HepG2 (cell line): ENCODE measurements at regions not wholly inside any gene's neighbourhood (a gene's known extent, or its start where the extent isn't known, plus 50 kb on each side); places are given as distances from the start of the nearest gene placed in this dataset.

Experiments used
- ATAC-seq: fragments of 200-7000 bp; cut with Tn5 transposase; 3 replicates; pipeline ENCODE4 v1.9.1; 2020; ENCODE audit warnings: mild to moderate bottlenecking, moderate library complexity
- BruUV-seq: library from RNA; stranded (reverse); fragments of 400-500 nt; replicated peaks from 2 replicates; lab custom pipeline; 2021; lab: Mats Ljungman, UMichigan
- CTCF ChIA-PET: fragments of 300-600 bp; formaldehyde crosslinking; extraction: SDS; loops from one replicate; lab custom pipeline; 2021; ENCODE audit warnings: low total read pairs, inconsistent platforms, low intra/inter-chr PET ratio; lab: Yijun Ruan, JAX
- POLR2A ChIA-PET: fragments of 350-600 bp; sonication (Branson Sonifier 250); formaldehyde crosslinking; loops from one replicate; lab custom pipeline; 2020; ENCODE audit warnings: antibody characterized with exemption, inconsistent platforms; lab: Yijun Ruan, JAX
- DNase-seq: peaks from one replicate; pipeline ENCODE4 v3.0.0-alpha.2; 2015; ENCODE audit warnings: low spot score
- FAIRE-seq: peaks from 3 replicates; lab custom pipeline; 2011; peaks lifted over from hg19 to GRCh38; lab: Jason Lieb, UNC
- H2AFZ ChIP-seq: one replicate; pipeline ENCODE4 v1.6.1; 2011; ENCODE audit warnings: low read length, inconsistent platforms
- H3K27ac ChIP-seq: fragments of 300-600 bp; 3 replicates; pipeline ENCODE4 v1.8.0; 2011; ENCODE audit warnings: mixed run types, mild to moderate bottlenecking, mixed read lengths, low read length, inconsistent platforms; ENCODE audit not compliant: insufficient read depth; ENCODE audit errors: extremely low read length
- H3K27me3 ChIP-seq, 2 experiments: fragments of 200-600 bp in 1 of 2; 2 replicates in 1 of 2; 3 replicates in 1 of 2; pipeline versions ENCODE4 v1.6.0 to v1.8.0; 2011; ENCODE audit warnings: low read length in 2 of 2, mild to moderate bottlenecking in 2 of 2, moderate library complexity in 2 of 2, inconsistent platforms in 1 of 2; ENCODE audit not compliant: insufficient read depth in 2 of 2, control insufficient read depth in 1 of 2
- H3K36me3 ChIP-seq, 2 experiments: fragments of 200-600 bp in 1 of 2; replicated peaks in 1 of 2; 2 replicates in 1 of 2; 3 replicates in 1 of 2; pipeline versions ENCODE4 v1.5.1 to v1.8.0; 2011; ENCODE audit warnings: low read length in 2 of 2, inconsistent platforms in 1 of 2; ENCODE audit not compliant: insufficient read depth in 2 of 2, control insufficient read depth in 1 of 2
- H3K4me1 ChIP-seq: 2 replicates; pipeline ENCODE4 v1.5.1; 2012; ENCODE audit warnings: low read length, inconsistent platforms; ENCODE audit not compliant: insufficient read depth
- H3K4me2 ChIP-seq: 2 replicates; pipeline ENCODE4 v1.6.0; 2011; ENCODE audit warnings: low read depth, low read length, inconsistent platforms
- H3K4me3 ChIP-seq, 3 experiments: fragments of 200-600 bp in 1 of 3; sonication (generic), shearing (Covaris generic) in 1 of 3; replicated peaks in 1 of 3; 2 replicates each; pipeline ENCODE4 v1.5.1; 2011 to 2016; ENCODE audit warnings: low read length in 3 of 3, inconsistent platforms in 2 of 3, low read depth in 2 of 3, mild to moderate bottlenecking in 2 of 3, control low read depth in 1 of 3, mixed read lengths in 1 of 3; ENCODE audit not compliant: insufficient read depth in 1 of 3
- H3K79me2 ChIP-seq: one replicate; pipeline ENCODE4 v1.6.1; 2011; ENCODE audit warnings: low read length, inconsistent platforms; ENCODE audit not compliant: insufficient read depth
- H3K9ac ChIP-seq: 2 replicates; pipeline ENCODE4 v1.6.0; 2011; ENCODE audit warnings: mild to moderate bottlenecking, low read depth, low read length, inconsistent platforms; ENCODE audit not compliant: insufficient read depth
- H3K9me3 ChIP-seq: 2 replicates; pipeline ENCODE4 v1.5.1; 2012; ENCODE audit warnings: mild to moderate bottlenecking, low read length
- H4K20me1 ChIP-seq: 2 replicates; pipeline ENCODE4 v1.6.0; 2011; ENCODE audit warnings: inconsistent platforms, mild to moderate bottlenecking, low read length, moderate library complexity; ENCODE audit not compliant: insufficient read depth
- ATF5 ChIP-seq: sonication (generic); formaldehyde crosslinking; IDR thresholded peaks from 2 replicates; pipeline ENCODE4 v1.4.0; 2020; ENCODE audit warnings: mild to moderate bottlenecking, low read depth, missing genetic modification reagents
- ELF4 ChIP-seq: sonication (generic); formaldehyde crosslinking; IDR thresholded peaks from 2 replicates; pipeline ENCODE4 v1.5.0; 2020; ENCODE audit warnings: missing genetic modification reagents, mild to moderate bottlenecking, moderate library complexity, borderline replicate concordance
- FOXM1 ChIP-seq: sonication (generic); formaldehyde crosslinking; IDR thresholded peaks from 2 replicates; pipeline ENCODE4 v1.5.0; 2020; ENCODE audit warnings: missing genetic modification reagents
- IKZF1 ChIP-seq: fragments of 450-650 bp; IDR thresholded peaks from 2 replicates; pipeline ENCODE4 v1.7.1; 2016
- IRF2 ChIP-seq: IDR thresholded peaks from 2 replicates; pipeline ENCODE4 v1.6.1; 2018; ENCODE audit warnings: missing genetic modification reagents, missing compliant biosample characterization
- NRL ChIP-seq: sonication (generic); formaldehyde crosslinking; IDR thresholded peaks from 2 replicates; pipeline ENCODE4 v1.5.0; 2020; ENCODE audit warnings: missing genetic modification reagents, mild to moderate bottlenecking, moderate library complexity, borderline replicate concordance
- RFX1 ChIP-seq: fragments of 450-650 bp; IDR thresholded peaks from 2 replicates; pipeline ENCODE4 v1.6.1; 2017
- SMAD3 ChIP-seq: sonication (generic); formaldehyde crosslinking; IDR thresholded peaks from 2 replicates; pipeline ENCODE4 v1.4.0; 2020; ENCODE audit warnings: missing genetic modification reagents
- ZNF770 ChIP-seq: sonication (generic); formaldehyde crosslinking; IDR thresholded peaks from 2 replicates; pipeline ENCODE4 v1.5.0; 2020; ENCODE audit warnings: mild to moderate bottlenecking, missing genetic modification reagents
- ZSCAN22 ChIP-seq: sonication (generic); formaldehyde crosslinking; IDR thresholded peaks from 2 replicates; pipeline ENCODE4 v1.4.0; 2020; ENCODE audit warnings: mild to moderate bottlenecking, missing genetic modification reagents
- ZSCAN30 ChIP-seq: sonication (generic); formaldehyde crosslinking; IDR thresholded peaks from 2 replicates; pipeline ENCODE4 v1.5.0; 2020; ENCODE audit warnings: mild to moderate bottlenecking, missing genetic modification reagents
- in situ Hi-C: cut with HindIII; loops from 2 replicates; pipeline ENCODE4 v1.10.0; 2017; ENCODE audit warnings: low pct_unique_long_range_greater_than_20kb; ENCODE audit not compliant: extremely low pct_ligation_motif_present
- intact Hi-C: fragments of 100-400 bp; cut with micrococcal nuclease; formaldehyde crosslinking; loops from one replicate; pipeline ENCODE4 v1.10.0; 2022; ENCODE audit not compliant: unreplicated experiment
- TF ChIP-seq, protein P1 (sequence below): sonication (generic); formaldehyde crosslinking; IDR thresholded peaks from 2 replicates; pipeline ENCODE4 v1.5.0; 2020; ENCODE audit warnings: mild to moderate bottlenecking, missing genetic modification reagents, borderline replicate concordance
- TF ChIP-seq, protein P2 (sequence below): sonication (generic); formaldehyde crosslinking; IDR thresholded peaks from 2 replicates; pipeline ENCODE4 v1.8.0; 2022; ENCODE audit warnings: mild to moderate bottlenecking, missing genetic modification reagents, moderate library complexity

GRCh38 chr2:156199588-156199987, 132.9 kb downstream of the NR4A2 start:
- POLR2A ChIA-PET = no interaction called here
- Histone ChIP-seq H3K9me3 (no peaks in the 10 kb centered on the region), H3K9ac (no peak overlapping the region), H3K27ac (no peak overlapping the region), H3K4me3 (no peak overlapping the region), H3K4me1 (no peaks in the 10 kb centered on the region), H4K20me1 (no peaks in the 10 kb centered on the region), H3K79me2 (no peaks in the 10 kb centered on the region), H3K27me3 (no peaks in the 10 kb centered on the region)
- no TSS peak for BruUV-seq
- FAIRE-seq = no peak
- no peak for DNase-seq
- no peak for TF ChIP-seq RFX1
- TF ChIP-seq ATF5 (CRISPR knock-in tag) = no peak
- TF ChIP-seq, protein P1, sequence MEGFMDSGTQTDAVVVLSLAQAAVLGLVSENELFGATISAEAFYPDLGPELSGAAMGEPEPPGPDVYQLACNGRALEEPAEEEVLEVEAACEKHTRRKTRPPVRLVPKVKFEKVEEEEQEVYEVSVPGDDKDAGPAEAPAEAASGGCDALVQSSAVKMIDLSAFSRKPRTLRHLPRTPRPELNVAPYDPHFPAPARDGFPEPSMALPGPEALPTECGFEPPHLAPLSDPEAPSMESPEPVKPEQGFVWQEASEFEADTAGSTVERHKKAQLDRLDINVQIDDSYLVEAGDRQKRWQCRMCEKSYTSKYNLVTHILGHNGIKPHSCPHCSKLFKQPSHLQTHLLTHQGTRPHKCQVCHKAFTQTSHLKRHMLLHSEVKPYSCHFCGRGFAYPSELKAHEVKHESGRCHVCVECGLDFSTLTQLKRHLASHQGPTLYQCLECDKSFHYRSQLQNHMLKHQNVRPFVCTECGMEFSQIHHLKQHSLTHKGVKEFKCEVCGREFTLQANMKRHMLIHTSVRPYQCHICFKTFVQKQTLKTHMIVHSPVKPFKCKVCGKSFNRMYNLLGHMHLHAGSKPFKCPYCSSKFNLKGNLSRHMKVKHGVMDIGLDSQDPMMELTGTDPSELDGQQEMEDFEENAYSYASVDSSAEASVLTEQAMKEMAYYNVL (CRISPR knock-in tag) = no peak
- no peak for TF ChIP-seq NRL
- no peak for TF ChIP-seq IKZF1
- no peak for TF ChIP-seq SMAD3 (CRISPR knock-in tag)
- TF ChIP-seq IRF2 = no peak
- no peak for TF ChIP-seq ZSCAN30 (CRISPR knock-in tag)
- no peak for TF ChIP-seq ZNF770 (CRISPR knock-in tag)
- TF ChIP-seq ELF4 (CRISPR knock-in tag) = no peak
- TF ChIP-seq, protein P2, sequence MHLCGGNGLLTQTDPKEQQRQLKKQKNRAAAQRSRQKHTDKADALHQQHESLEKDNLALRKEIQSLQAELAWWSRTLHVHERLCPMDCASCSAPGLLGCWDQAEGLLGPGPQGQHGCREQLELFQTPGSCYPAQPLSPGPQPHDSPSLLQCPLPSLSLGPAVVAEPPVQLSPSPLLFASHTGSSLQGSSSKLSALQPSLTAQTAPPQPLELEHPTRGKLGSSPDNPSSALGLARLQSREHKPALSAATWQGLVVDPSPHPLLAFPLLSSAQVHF (CRISPR knock-in tag) = no peak
- TF ChIP-seq FOXM1 (CRISPR knock-in tag) = no peak
- no peak for TF ChIP-seq ZSCAN22
- TF ChIP-seq, all 625 proteins: peak for 0
- CTCF ChIA-PET = no interaction called here
- H3K36me3 ChIP-seq = no peaks in the 10 kb centered on the region
- ATAC-seq = no peak
- in situ Hi-C loops = no loop called here
- intact Hi-C loops = no loop called here
- no peak overlapping the region for H3K4me2 ChIP-seq
- H2AFZ ChIP-seq = no peak overlapping the region
